ENCODE measurements at regions not wholly inside any gene's neighbourhood (a gene's known extent, or its start where the extent isn't known, plus 50 kb on each side); places are given as distances from the start of the nearest gene placed in this dataset.

DNA sequence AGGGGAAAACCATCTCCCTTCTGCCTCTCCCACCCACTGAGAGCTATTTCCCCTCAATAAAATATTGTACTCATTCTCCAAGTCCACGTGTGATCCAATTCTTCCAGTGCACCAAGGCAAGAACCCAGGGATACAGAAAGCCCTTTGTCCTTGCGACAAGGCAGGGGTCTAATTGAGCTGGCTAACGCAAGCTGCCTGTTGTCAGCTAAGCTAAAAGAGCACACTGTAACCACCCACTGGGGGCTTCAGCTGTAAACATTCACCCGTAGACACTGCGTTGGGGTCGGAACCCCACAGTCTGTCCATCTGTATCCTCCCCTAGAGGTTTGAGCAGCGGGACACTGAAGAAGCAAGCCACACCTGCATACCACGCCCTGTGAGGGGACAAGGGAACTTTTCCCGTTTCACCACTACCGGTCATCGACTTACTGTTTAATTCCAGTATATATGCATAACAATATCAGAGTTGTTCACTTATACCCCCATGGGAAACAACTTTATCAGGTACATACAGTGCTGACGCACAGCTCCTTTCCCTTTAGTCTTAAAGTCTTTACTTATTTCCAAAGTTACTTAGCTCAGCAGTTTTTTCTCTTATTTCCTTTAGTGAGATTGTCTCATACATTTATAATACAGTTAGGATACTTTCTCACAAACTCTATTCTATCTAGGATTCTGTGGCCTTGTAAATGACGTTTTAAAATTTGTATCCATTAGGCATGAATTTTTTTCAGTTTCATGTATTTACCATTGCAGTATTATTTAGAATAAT is 721.6 kb downstream of the ANKRD7 start:
- TF ChIP-seq EZH2phosphoT487 (IDR thresholded peaks at IDR 0.05; ENCODE audit: borderline replicate concordance, low read length): no peak
- TF ChIP-seq, protein P1, sequence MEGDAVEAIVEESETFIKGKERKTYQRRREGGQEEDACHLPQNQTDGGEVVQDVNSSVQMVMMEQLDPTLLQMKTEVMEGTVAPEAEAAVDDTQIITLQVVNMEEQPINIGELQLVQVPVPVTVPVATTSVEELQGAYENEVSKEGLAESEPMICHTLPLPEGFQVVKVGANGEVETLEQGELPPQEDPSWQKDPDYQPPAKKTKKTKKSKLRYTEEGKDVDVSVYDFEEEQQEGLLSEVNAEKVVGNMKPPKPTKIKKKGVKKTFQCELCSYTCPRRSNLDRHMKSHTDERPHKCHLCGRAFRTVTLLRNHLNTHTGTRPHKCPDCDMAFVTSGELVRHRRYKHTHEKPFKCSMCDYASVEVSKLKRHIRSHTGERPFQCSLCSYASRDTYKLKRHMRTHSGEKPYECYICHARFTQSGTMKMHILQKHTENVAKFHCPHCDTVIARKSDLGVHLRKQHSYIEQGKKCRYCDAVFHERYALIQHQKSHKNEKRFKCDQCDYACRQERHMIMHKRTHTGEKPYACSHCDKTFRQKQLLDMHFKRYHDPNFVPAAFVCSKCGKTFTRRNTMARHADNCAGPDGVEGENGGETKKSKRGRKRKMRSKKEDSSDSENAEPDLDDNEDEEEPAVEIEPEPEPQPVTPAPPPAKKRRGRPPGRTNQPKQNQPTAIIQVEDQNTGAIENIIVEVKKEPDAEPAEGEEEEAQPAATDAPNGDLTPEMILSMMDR (IDR thresholded peaks at IDR 0.05; ENCODE audit: low read depth, low read length, poor library complexity, severe bottlenecking): no peak

All from DOHH2 (cell line).